Trophoblast cell (in vitro differentiated cells and primary cell): ENCODE measurements at regions not wholly inside any gene's neighbourhood (a gene's known extent, or its start where the extent isn't known, plus 50 kb on each side); places are given as distances from the start of the nearest gene placed in this dataset.

Experiments used
- DNase-seq, 2 donors: peaks; one replicate each; pipeline ENCODE4 v3.0.0-alpha.2; 2016
- H2AFZ ChIP-seq: 2 replicates; pipeline ENCODE4 v1.6.1; 2013; ENCODE audit warnings: low read length, moderate library complexity, mild to moderate bottlenecking; ENCODE audit not compliant: insufficient read depth, poor library complexity
- H2AK5ac ChIP-seq: 2 replicates; pipeline ENCODE4 v1.6.1; 2013; ENCODE audit warnings: mild to moderate bottlenecking, low read length
- H2BK120ac ChIP-seq: 2 replicates; pipeline ENCODE4 v1.6.1; 2013; ENCODE audit warnings: low read length, mild to moderate bottlenecking, moderate library complexity; ENCODE audit not compliant: insufficient read depth, poor library complexity
- H2BK12ac ChIP-seq: 2 replicates; pipeline ENCODE4 v1.6.1; 2013; ENCODE audit warnings: mild to moderate bottlenecking, low read length, moderate library complexity
- H2BK5ac ChIP-seq: 2 replicates; pipeline ENCODE4 v1.6.1; 2013; ENCODE audit warnings: low read length, low read depth, moderate library complexity, mild to moderate bottlenecking; ENCODE audit not compliant: poor library complexity
- H3K14ac ChIP-seq: 2 replicates; pipeline ENCODE4 v1.6.1; 2013; ENCODE audit warnings: mild to moderate bottlenecking, low read length
- H3K18ac ChIP-seq: 2 replicates; pipeline ENCODE4 v1.6.1; 2013; ENCODE audit warnings: mild to moderate bottlenecking, low read length
- H3K23ac ChIP-seq: 2 replicates; pipeline ENCODE4 v1.6.1; 2013; ENCODE audit warnings: low read length
- H3K27ac ChIP-seq: 2 replicates; pipeline ENCODE4 v1.5.1; 2013; ENCODE audit warnings: low read depth, mild to moderate bottlenecking, inconsistent platforms, low read length, moderate library complexity
- H3K27me3 ChIP-seq: 2 replicates; pipeline ENCODE4 v1.6.1; 2013; ENCODE audit warnings: inconsistent platforms, mild to moderate bottlenecking, low read length, moderate library complexity; ENCODE audit not compliant: insufficient read depth
- H3K36me3 ChIP-seq, 2 experiments: 1 replicate in 1 of 2; 2 replicates in 1 of 2; pipeline ENCODE4 v1.6.1; 2013; ENCODE audit warnings: low read length in 2 of 2, mild to moderate bottlenecking in 2 of 2, moderate library complexity in 1 of 2; ENCODE audit not compliant: insufficient read depth in 2 of 2, control insufficient read depth in 1 of 2
- H3K4ac ChIP-seq: 2 replicates; pipeline ENCODE4 v1.6.1; 2013; ENCODE audit warnings: low read depth, mild to moderate bottlenecking, low read length, moderate library complexity
- H3K4me1 ChIP-seq, 2 experiments: 1 replicate in 1 of 2; 2 replicates in 1 of 2; pipeline ENCODE4 v1.6.1; 2013; ENCODE audit warnings: low read length in 2 of 2, mild to moderate bottlenecking in 2 of 2, moderate library complexity in 1 of 2; ENCODE audit not compliant: insufficient read depth in 2 of 2, control insufficient read depth in 1 of 2
- H3K4me2 ChIP-seq: 2 replicates; pipeline ENCODE4 v1.6.1; 2013; ENCODE audit warnings: inconsistent platforms, mild to moderate bottlenecking, low read length, moderate library complexity
- H3K4me3 ChIP-seq: 2 replicates; pipeline ENCODE4 v1.5.1; 2013; ENCODE audit warnings: mild to moderate bottlenecking, low read depth, low read length, inconsistent platforms
- H3K79me1 ChIP-seq: one replicate; pipeline ENCODE4 v1.6.1; 2013; ENCODE audit warnings: low read length
- H3K79me2 ChIP-seq: 2 replicates; pipeline ENCODE4 v1.6.1; 2013; ENCODE audit warnings: low read length, mild to moderate bottlenecking; ENCODE audit not compliant: control insufficient read depth, insufficient read depth, poor library complexity
- H3K9ac ChIP-seq: 2 replicates; pipeline ENCODE4 v1.6.1; 2013; ENCODE audit warnings: mild to moderate bottlenecking, low read length
- H3K9me3 ChIP-seq: 2 replicates; pipeline ENCODE4 v1.6.1; 2013; ENCODE audit warnings: low read depth, mild to moderate bottlenecking, control low read depth, inconsistent platforms, low read length; ENCODE audit not compliant: insufficient read depth
- H4K12ac ChIP-seq: 2 replicates; pipeline ENCODE4 v1.6.1; 2013; ENCODE audit warnings: low read depth, mild to moderate bottlenecking, low read length, moderate library complexity
- H4K8ac ChIP-seq: 2 replicates; pipeline ENCODE4 v1.6.1; 2013; ENCODE audit warnings: low read depth, mild to moderate bottlenecking, low read length, moderate library complexity
- H4K91ac ChIP-seq: one replicate; pipeline ENCODE4 v1.6.1; 2013; ENCODE audit warnings: low read depth, mild to moderate bottlenecking, low read length, moderate library complexity
- WGBS: extraction: QIAGEN DNeasy Blood & Tissue Kit; methylation state at CpG from one replicate; pipeline ENCODE4 v1.1.7; 2013; ENCODE audit warnings: missing lambda C conversion rate; ENCODE audit not compliant: insufficient read length, insufficient coverage; ENCODE audit errors: extremely low coverage; 5-methylcytosine and 5-hydroxymethylcytosine counted together

GRCh38 chr11:70687716-70688115 is 289.4 kb downstream of the CTTN start:
- Histone ChIP-seq H3K79me2 (no peaks in the 10 kb centered on the region), H4K91ac (no peak overlapping the region), H3K4me3 (no peak overlapping the region), H3K9ac (no peak overlapping the region), H3K4me2 (no peak overlapping the region), H4K8ac (no peak overlapping the region), H3K27me3 (no peaks in the 10 kb centered on the region), H3K27ac (no peak overlapping the region), H2BK5ac (no peak overlapping the region), H2BK120ac (no peak overlapping the region), H3K36me3 (no peaks in the 10 kb centered on the region), H3K23ac (no peak overlapping the region), H3K4me1 (no peaks in the 10 kb centered on the region), H2BK12ac (no peak overlapping the region), H2AFZ (no peak overlapping the region), H3K79me1 (no peaks in the 10 kb centered on the region), H2AK5ac (no peak overlapping the region), H4K12ac (no peak overlapping the region), H3K18ac (no peak overlapping the region), H3K4ac (no peak overlapping the region), H3K14ac (no peak overlapping the region), H3K9me3 (peaks cover 2% of the 10 kb centered on the region)
- no CpG with 5 or more reads among the region's 6 CpGs for WGBS
- DNase-seq = no peak

GRCh38 chr11:70688142-70688541 is 289.8 kb downstream of the CTTN start:
- H2BK12ac ChIP-seq = no peak overlapping the region
- no peaks in the 10 kb centered on the region for H3K36me3 ChIP-seq
- H3K4ac ChIP-seq = no peak overlapping the region
- no peak overlapping the region for H2BK120ac ChIP-seq
- H3K14ac ChIP-seq = no peak overlapping the region
- H4K8ac ChIP-seq = no peak overlapping the region
- H3K23ac ChIP-seq = no peak overlapping the region
- H4K91ac ChIP-seq = no peak overlapping the region
- H3K79me1 ChIP-seq = no peaks in the 10 kb centered on the region
- no peak overlapping the region for H3K4me3 ChIP-seq
- H3K9ac ChIP-seq = no peak overlapping the region
- H3K4me1 ChIP-seq = no peaks in the 10 kb centered on the region
- H3K27ac ChIP-seq = no peak overlapping the region
- no peaks in the 10 kb centered on the region for H3K27me3 ChIP-seq
- H3K9me3 ChIP-seq = peaks cover 2% of the 10 kb centered on the region
- H3K79me2 ChIP-seq = no peaks in the 10 kb centered on the region
- H4K12ac ChIP-seq = no peak overlapping the region
- no CpG with 5 or more reads among the region's 8 CpGs for WGBS
- H2BK5ac ChIP-seq = no peak overlapping the region
- DNase-seq = no peak
- H2AK5ac ChIP-seq = no peak overlapping the region
- H3K4me2 ChIP-seq = no peak overlapping the region
- H2AFZ ChIP-seq = no peak overlapping the region
- H3K18ac ChIP-seq = no peak overlapping the region

DNA sequence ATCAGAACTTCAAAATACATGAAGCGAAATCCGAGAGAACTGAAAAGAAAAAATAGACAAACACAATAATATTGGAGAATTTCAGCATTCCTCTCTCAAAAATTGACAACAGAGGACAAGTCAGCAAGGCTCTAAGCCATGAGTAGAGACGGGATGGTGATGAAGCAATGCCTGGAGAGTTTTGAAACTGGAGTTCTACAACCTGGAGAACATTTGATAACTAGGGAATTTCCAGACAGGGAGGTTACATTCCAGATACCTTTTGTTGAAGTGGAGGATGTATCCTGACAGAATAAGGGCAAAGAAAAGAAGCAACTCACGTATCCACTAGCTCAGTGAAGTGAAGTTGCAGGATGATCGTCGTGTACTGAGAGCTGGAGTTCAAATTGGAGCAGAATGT is 291.4 kb downstream of the CTTN start:
- Histone ChIP-seq H3K79me2 (no peaks in the 10 kb centered on the region), H2AK5ac (no peak overlapping the region), H3K4ac (no peak overlapping the region), H3K27ac (no peak overlapping the region), H3K9me3 (peaks cover 2% of the 10 kb centered on the region), H2AFZ (no peak overlapping the region), H3K4me2 (no peak overlapping the region), H3K14ac (no peak overlapping the region), H4K91ac (no peak overlapping the region), H3K27me3 (no peaks in the 10 kb centered on the region), H3K36me3 (no peaks in the 10 kb centered on the region), H3K23ac (no peak overlapping the region), H3K4me3 (no peak overlapping the region), H4K8ac (no peak overlapping the region), H3K9ac (no peak overlapping the region), H2BK120ac (no peak overlapping the region), H3K18ac (no peak overlapping the region), H3K4me1 (no peaks in the 10 kb centered on the region), H2BK5ac (no peak overlapping the region), H2BK12ac (no peak overlapping the region), H4K12ac (no peak overlapping the region), H3K79me1 (no peaks in the 10 kb centered on the region)
- no CpG with 5 or more reads among the region's 6 CpGs for WGBS
- peak; percentile 25 to 57 for DNase-seq

- H3K79me2 ChIP-seq = no peaks in the 10 kb centered on the region
- H2BK5ac ChIP-seq = no peak overlapping the region
- no peak overlapping the region for H4K12ac ChIP-seq
- no peak overlapping the region for H3K4me3 ChIP-seq
- no peak overlapping the region for H3K23ac ChIP-seq
- H3K9ac ChIP-seq = no peak overlapping the region
- peaks cover 2% of the 10 kb centered on the region for H3K9me3 ChIP-seq
- no peak overlapping the region for H2BK12ac ChIP-seq
- H3K18ac ChIP-seq = no peak overlapping the region
- no peaks in the 10 kb centered on the region for H3K4me1 ChIP-seq
- no peak overlapping the region for H3K14ac ChIP-seq
- no peak overlapping the region for H3K27ac ChIP-seq
- no peak overlapping the region for H2AK5ac ChIP-seq
- no peak overlapping the region for H2BK120ac ChIP-seq
- no peaks in the 10 kb centered on the region for H3K27me3 ChIP-seq
- H3K4me2 ChIP-seq = no peak overlapping the region
- no peak overlapping the region for H4K91ac ChIP-seq
- H3K79me1 ChIP-seq = no peaks in the 10 kb centered on the region
- no peak for DNase-seq
- WGBS = no CpG with 5 or more reads among the region's 5 CpGs
- H2AFZ ChIP-seq = no peak overlapping the region
- H3K4ac ChIP-seq = no peak overlapping the region
- no peak overlapping the region for H4K8ac ChIP-seq
- no peaks in the 10 kb centered on the region for H3K36me3 ChIP-seq
These were observed 293.8 kb downstream of the CTTN start for GRCh38 chr11:70692131-70692530.
